RWPE1 (cell line): ENCODE measurements at regions not wholly inside any gene's neighbourhood (a gene's known extent, or its start where the extent isn't known, plus 50 kb on each side); places are given as distances from the start of the nearest gene placed in this dataset.

Source experiments
- CTCF ChIA-PET: fragments of 350-600 bp; sonication (Branson Sonifier 250); formaldehyde crosslinking; extraction: SDS; loops from one replicate; lab custom pipeline; 2021; lab: Yijun Ruan, JAX
- POLR2A ChIA-PET: fragments of 400-600 bp; formaldehyde crosslinking; extraction: SDS; loops from one replicate; lab custom pipeline; 2020; ENCODE audit warnings: antibody characterized with exemption; ENCODE audit not compliant: low non-redundant PET; lab: Yijun Ruan, JAX
- DNase-seq: peaks from one replicate; pipeline ENCODE4 v3.0.0; 2012; ENCODE audit warnings: low spot score
- H3K27ac ChIP-seq: fragments of 450-650 bp; 2 replicates; pipeline ENCODE4 v1.5.1; 2017
- TF ChIP-seq, protein P1 (sequence below): fragments of 450-650 bp; conservative IDR thresholded peaks from 2 replicates; pipeline ENCODE4 v1.5.1; 2017; ENCODE audit warnings: low read depth, mild to moderate bottlenecking

DNA sequence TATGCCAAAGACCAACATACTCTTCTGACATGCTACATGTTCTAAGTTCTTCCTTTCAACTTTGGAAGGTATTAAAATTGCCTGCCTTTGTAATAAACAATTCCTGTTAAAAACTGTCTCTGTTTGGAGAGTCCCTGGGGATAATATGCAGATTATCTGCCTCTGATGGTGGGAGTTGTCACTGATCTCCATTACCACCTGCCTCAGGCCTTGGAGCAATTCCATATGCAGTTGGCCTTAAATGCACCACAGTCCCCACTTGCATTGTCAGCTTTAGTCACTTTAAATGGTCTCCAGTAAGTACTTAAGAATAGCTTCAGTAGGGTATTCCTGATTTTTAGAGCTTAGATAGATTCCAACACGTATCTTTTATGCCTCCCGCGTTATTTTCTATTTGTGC, 121.1 kb upstream of the GOLIM4 start:
- no peak for DNase-seq
- ChIA-PET POLR2A (no interaction called here), CTCF (interaction anchor here (1.7 kb wide), 1 partner anchor 630 kb away, joined by 5 read pairs; no protein-coding TSS in a partner anchor)
- no peak overlapping the region for H3K27ac ChIP-seq
- TF ChIP-seq, protein P1, sequence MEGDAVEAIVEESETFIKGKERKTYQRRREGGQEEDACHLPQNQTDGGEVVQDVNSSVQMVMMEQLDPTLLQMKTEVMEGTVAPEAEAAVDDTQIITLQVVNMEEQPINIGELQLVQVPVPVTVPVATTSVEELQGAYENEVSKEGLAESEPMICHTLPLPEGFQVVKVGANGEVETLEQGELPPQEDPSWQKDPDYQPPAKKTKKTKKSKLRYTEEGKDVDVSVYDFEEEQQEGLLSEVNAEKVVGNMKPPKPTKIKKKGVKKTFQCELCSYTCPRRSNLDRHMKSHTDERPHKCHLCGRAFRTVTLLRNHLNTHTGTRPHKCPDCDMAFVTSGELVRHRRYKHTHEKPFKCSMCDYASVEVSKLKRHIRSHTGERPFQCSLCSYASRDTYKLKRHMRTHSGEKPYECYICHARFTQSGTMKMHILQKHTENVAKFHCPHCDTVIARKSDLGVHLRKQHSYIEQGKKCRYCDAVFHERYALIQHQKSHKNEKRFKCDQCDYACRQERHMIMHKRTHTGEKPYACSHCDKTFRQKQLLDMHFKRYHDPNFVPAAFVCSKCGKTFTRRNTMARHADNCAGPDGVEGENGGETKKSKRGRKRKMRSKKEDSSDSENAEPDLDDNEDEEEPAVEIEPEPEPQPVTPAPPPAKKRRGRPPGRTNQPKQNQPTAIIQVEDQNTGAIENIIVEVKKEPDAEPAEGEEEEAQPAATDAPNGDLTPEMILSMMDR: no peak

DNA sequence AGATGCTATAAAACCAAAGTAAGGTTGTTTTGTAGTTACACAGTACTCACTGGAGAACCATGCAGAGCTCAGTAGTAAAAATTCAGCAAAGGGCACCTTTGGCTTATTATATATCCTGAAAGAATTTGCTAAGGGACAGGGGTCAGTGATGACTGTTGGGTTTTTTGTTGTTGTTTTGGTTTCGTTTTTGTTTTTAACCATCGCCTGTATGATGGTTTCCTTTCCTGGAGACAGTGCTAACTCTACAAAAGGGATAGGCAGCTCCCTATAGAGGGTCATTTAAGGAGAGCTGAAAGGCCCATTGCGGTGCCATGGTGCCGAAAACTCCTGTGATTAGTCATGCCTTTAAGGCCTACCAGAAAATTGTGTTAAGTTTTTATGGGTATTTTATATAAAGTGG, 118.2 kb upstream of the GOLIM4 start:
- ChIA-PET POLR2A (no interaction called here), CTCF (interaction anchor here (0.7 kb wide), 1 partner anchor 634 kb away, joined by 3 read pairs; no protein-coding TSS in a partner anchor)
- DNase-seq: no peak
- no peak overlapping the region for H3K27ac ChIP-seq
- TF ChIP-seq, protein P1: no peak

DNA sequence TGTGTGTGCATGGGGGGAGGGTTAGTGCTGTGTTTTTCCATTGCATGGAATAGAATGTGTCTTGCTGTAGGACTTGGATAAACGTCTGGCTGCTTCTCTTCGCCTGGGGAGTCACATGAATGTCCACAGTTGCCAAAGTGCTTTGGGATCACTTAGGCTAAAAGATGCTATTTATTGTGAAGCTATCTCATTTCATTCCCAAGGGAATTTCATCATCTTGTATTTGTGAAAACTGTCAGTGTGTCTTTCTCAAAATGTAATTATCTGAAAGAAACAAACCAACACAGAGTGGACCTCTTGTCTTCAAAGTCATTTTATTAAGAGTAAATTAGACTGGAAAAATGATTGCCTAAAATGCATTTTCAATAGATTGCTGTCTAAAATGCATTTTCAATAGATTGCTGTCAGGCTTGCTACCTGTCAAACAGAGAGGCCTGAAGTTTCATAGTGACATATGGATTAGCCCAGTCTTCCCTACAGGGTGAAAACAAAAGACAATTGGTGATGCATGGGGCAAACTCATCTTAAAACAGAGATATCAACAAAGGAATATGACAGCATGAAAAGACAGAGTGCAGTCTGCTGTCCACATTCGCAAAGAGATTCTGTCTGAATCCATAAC, 117.1 kb upstream of the GOLIM4 start:
- POLR2A ChIA-PET: no interaction called here
- H3K27ac ChIP-seq: no peak overlapping the region
- CTCF ChIA-PET: interaction anchor here (1.0 to 1.9 kb wide), 2 partner anchors 634 to 635 kb away, joined by 7 to 18 read pairs; no protein-coding TSS in a partner anchor
- TF ChIP-seq, protein P1: no peak
- no peak for DNase-seq

DNA sequence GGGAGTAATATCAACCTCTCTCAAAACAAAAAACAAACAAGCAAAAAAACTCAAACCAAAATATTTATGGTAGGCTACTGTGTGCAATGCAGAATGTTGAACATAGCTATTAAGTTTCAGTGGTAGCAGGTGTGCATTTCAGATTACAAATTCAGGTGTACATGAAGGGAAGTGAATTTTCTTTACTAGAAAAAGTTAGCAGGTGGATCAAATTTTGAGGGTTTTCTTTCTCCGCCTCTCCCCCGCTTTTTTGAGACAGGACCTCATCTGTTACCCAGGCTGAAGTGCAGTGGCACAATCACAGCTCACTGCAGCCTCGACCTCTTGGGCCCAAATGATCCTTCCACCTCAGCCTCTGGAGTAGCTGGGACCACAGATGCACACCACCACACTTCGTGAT, 109.7 kb upstream of the GOLIM4 start:
- no peak for DNase-seq
- TF ChIP-seq, protein P1: no peak
- ChIA-PET POLR2A (no interaction called here), CTCF (no interaction called here)
- H3K27ac ChIP-seq: no peak overlapping the region

DNA sequence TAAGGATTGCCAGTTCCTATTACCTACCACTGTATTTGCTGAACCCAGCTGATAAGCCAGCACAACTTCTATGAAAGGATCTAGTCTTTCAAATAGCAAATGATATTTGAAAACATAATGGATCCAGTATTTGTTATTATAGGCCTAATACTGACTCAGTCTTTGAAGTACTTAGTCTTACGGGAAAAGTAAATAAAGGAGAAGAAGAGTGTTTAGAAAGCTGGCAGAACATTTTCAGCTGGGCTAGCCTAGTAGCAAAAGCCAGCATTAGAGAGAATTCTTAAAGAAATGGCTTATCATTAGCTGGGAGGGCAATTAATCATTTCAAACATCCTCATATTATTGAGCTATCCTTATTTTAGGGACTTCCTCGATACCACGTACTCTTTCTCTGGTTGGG, 101.4 kb upstream of the GOLIM4 start:
- no peak for DNase-seq
- POLR2A ChIA-PET: no interaction called here
- CTCF ChIA-PET: no interaction called here
- TF ChIP-seq, protein P1: no peak
- no peak overlapping the region for H3K27ac ChIP-seq

DNA sequence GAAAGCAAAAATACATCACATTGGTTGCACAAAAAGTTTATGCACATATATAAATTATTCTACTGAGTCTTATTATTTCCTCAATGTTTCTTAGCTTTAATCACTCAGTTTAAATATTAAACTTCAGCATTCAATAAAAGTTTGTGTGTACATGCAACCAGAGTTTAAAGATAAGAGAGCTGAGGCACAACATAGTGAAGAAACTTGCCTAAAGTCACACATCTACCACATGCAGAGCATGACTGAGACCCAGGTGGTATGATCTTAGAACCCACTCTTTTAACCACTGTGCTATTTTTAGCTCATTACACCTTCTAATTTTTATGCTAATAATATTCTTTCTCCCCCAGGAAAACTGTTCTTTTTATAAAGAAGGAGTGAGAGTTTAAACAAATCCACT, 96.1 kb upstream of the GOLIM4 start:
- no peak for DNase-seq
- ChIA-PET CTCF (interaction anchor here (0.9 kb wide), 2 partner anchors 19 to 144 kb away, joined by 4 to 6 read pairs; no protein-coding TSS in a partner anchor), POLR2A (no interaction called here)
- no peak overlapping the region for H3K27ac ChIP-seq
- TF ChIP-seq, protein P1: no peak
